ENCODE measurements at regions not wholly inside any gene's neighbourhood (a gene's known extent, or its start where the extent isn't known, plus 50 kb on each side); places are given as distances from the start of the nearest gene placed in this dataset.
"Not testable (repeated sequence)": the region's sequence is repeated elsewhere in the genome, so short reads cannot be mapped to it uniquely, and the experiment has no call there.

- DNase-seq, result no peak
These were observed 256.4 kb downstream of the NR2F2 start for GRCh38 chr15:96586901-96587300.

GRCh38 chr15:96589864-96590263 lies 259.4 kb downstream of the NR2F2 start:
- no peak for DNase-seq

- DNase-seq, result no peak
These were observed 263.2 kb downstream of the NR2F2 start for GRCh38 chr15:96593735-96594134.

GRCh38 chr15:96595951-96596350 lies 265.5 kb downstream of the NR2F2 start:
- no peak for DNase-seq

GRCh38 chr15:96598514-96598913 lies 268.0 kb downstream of the NR2F2 start:
- no peak for DNase-seq

GRCh38 chr15:96599268-96599667 lies 268.8 kb downstream of the NR2F2 start:
- no peak for DNase-seq

- no peak for DNase-seq
These were observed 269.9 kb downstream of the NR2F2 start for GRCh38 chr15:96600350-96600749.

- DNase-seq, result no peak
These were observed 276.1 kb downstream of the NR2F2 start for GRCh38 chr15:96606617-96607016.

GRCh38 chr15:96610757-96611156 lies 280.3 kb downstream of the NR2F2 start:
- DNase-seq, result no peak

GRCh38 chr15:96612917-96613316 lies 282.4 kb downstream of the NR2F2 start:
- DNase-seq, result no peak

GRCh38 chr15:96619174-96619573 lies 288.7 kb downstream of the NR2F2 start:
- no peak for DNase-seq

- DNase-seq, result no peak
These were observed 292.2 kb downstream of the NR2F2 start for GRCh38 chr15:96622714-96623113.

GRCh38 chr15:96625256-96625655 lies 294.8 kb downstream of the NR2F2 start:
- DNase-seq, result no peak

- no peak for DNase-seq
These were observed 296.6 kb downstream of the NR2F2 start for GRCh38 chr15:96627031-96627568.

GRCh38 chr15:96629511-96629910 lies 299.0 kb downstream of the NR2F2 start:
- no peak for DNase-seq

GRCh38 chr15:96638793-96639192 lies 308.3 kb downstream of the NR2F2 start:
- DNase-seq, result no peak

GRCh38 chr15:96645796-96646195 lies 315.3 kb downstream of the NR2F2 start:
- no peak for DNase-seq

- no peak for DNase-seq
These were observed 318.4 kb downstream of the NR2F2 start for GRCh38 chr15:96648866-96649265.

GRCh38 chr15:96657096-96657495 lies 326.6 kb downstream of the NR2F2 start:
- DNase-seq, result no peak

- DNase-seq, result not testable (repeated sequence)
These were observed 336.5 kb downstream of the NR2F2 start for GRCh38 chr15:96666979-96667378.

GRCh38 chr15:96670389-96670788 lies 339.9 kb downstream of the NR2F2 start:
- no peak for DNase-seq

- DNase-seq, result no peak
These were observed 342.1 kb downstream of the NR2F2 start for GRCh38 chr15:96672629-96673028.

GRCh38 chr15:96678386-96678785 lies 347.9 kb downstream of the NR2F2 start:
- no peak for DNase-seq

- DNase-seq, result no peak
These were observed 357.0 kb downstream of the NR2F2 start for GRCh38 chr15:96687388-96688107.

- no peak for DNase-seq
These were observed 360.2 kb downstream of the NR2F2 start for GRCh38 chr15:96690733-96691132.
